ENCODE measurements at regions not wholly inside any gene's neighbourhood (a gene's known extent, or its start where the extent isn't known, plus 50 kb on each side); places are given as distances from the start of the nearest gene placed in this dataset.
A peak's percentile ranks its signal among the peaks of the same experiment; 100 is the strongest.

- Histone ChIP-seq H3K27me3 (ENCODE audit: control insufficient read depth, extremely low read depth, insufficient read depth, low read length) (no peaks in the 10 kb centered on the region), H3K9me1 (ENCODE audit: control insufficient read depth, extremely low read depth, insufficient read depth, low read length) (peaks cover 12% of the 10 kb centered on the region), H3K4me1 (ENCODE audit: control insufficient read depth, extremely low read depth, insufficient read depth, low read length) (peaks cover 97% of the 10 kb centered on the region), H3K79me2 (ENCODE audit: control insufficient read depth, insufficient read depth, low read length) (peaks cover 91% of the 10 kb centered on the region), H2AFZ (ENCODE audit: control insufficient read depth, low read length) (no peak overlapping the region), H3K36me3 (ENCODE audit: control insufficient read depth in 2 of 2, extremely low read depth in 1 of 2, insufficient read depth in 2 of 2, low read length in 2 of 2) (peaks cover 42 to 72% of the 10 kb centered on the region in 2 experiments), H3K9ac (ENCODE audit: control insufficient read depth, extremely low read depth, insufficient read depth, low read length) (peak overlapping the region; percentile 70), H3K27ac (ENCODE audit: control insufficient read depth, insufficient read depth, low read length) (peak overlapping the region; percentile 93), H3K4me2 (ENCODE audit: control insufficient read depth, extremely low read depth, insufficient read depth, low read depth, low read length) (peak overlapping the region; percentile 53), H3K9me3 (ENCODE audit: control insufficient read depth, low read depth, low read length) (no peaks in the 10 kb centered on the region), H4K20me1 (ENCODE audit: control insufficient read depth, extremely low read depth, insufficient read depth, low read length) (peaks cover 60% of the 10 kb centered on the region), H3K4me3 (ENCODE audit: control insufficient read depth in 2 of 3, extremely low read depth in 1 of 3, insufficient read depth in 2 of 3, low read depth in 1 of 3, low read length in 3 of 3) (peak overlapping the region in 1 of 3 experiments; percentile 30)
- no peak for FAIRE-seq
- dilution Hi-C loops (cut with MboI; ENCODE audit: extremely low pct_ligation_motif_present, low sequenced_read_pairs): no loop called here
- TF ChIP-seq, protein P1, sequence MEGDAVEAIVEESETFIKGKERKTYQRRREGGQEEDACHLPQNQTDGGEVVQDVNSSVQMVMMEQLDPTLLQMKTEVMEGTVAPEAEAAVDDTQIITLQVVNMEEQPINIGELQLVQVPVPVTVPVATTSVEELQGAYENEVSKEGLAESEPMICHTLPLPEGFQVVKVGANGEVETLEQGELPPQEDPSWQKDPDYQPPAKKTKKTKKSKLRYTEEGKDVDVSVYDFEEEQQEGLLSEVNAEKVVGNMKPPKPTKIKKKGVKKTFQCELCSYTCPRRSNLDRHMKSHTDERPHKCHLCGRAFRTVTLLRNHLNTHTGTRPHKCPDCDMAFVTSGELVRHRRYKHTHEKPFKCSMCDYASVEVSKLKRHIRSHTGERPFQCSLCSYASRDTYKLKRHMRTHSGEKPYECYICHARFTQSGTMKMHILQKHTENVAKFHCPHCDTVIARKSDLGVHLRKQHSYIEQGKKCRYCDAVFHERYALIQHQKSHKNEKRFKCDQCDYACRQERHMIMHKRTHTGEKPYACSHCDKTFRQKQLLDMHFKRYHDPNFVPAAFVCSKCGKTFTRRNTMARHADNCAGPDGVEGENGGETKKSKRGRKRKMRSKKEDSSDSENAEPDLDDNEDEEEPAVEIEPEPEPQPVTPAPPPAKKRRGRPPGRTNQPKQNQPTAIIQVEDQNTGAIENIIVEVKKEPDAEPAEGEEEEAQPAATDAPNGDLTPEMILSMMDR (optimal IDR thresholded peaks at IDR 0.05 in 1 of 3, IDR thresholded peaks at IDR 0.05 in 1 of 3, conservative IDR thresholded peaks at IDR 0.05 in 1 of 3; ENCODE audit: extremely low read depth in 1 of 3, insufficient read depth in 2 of 3, low read length in 3 of 3): no peak
- no peak for TF ChIP-seq EZH2 (IDR thresholded peaks at IDR 0.05; ENCODE audit: low read length)
- DNase-seq (ENCODE audit: low read depth, low spot score): no peak
Observed at GRCh38 chr7:130900471-130901076, 166.6 kb upstream of the KLF14 start.

DNA sequence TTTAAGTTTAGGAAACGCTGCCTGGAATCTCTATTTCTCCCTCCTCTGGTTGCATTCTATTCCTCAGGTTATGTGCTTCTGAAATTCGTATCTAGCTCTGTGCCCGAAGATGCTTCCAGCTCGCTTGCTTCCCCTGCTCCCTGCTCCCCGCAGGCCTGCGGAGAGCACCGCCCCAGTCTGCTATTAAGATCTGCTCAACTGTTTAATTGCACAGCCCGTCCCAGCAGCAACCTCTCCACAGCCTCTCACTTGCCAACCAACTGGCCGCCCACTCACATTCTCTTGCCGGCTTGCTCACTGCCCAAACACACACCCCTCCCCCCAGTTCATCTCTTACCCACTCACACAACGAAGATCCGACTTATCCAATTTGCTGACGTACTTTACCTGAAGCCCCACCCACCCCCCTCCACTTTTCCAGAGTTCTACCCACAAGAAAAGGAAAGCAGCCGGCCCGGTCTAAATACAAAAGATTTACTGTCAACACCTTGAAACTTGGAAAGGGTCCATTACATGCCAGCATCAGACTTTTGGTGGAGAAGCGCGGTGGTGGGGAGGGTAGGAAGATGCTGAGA lies 167.3 kb upstream of the KLF14 start:
- Histone ChIP-seq H3K36me3 (ENCODE audit: control insufficient read depth in 2 of 2, extremely low read depth in 1 of 2, insufficient read depth in 2 of 2, low read length in 2 of 2) (peaks cover 42 to 65% of the 10 kb centered on the region in 2 experiments), H3K27me3 (ENCODE audit: control insufficient read depth, extremely low read depth, insufficient read depth, low read length) (no peaks in the 10 kb centered on the region), H3K27ac (ENCODE audit: control insufficient read depth, insufficient read depth, low read length) (peak overlapping the region; percentile 93), H3K4me1 (ENCODE audit: control insufficient read depth, extremely low read depth, insufficient read depth, low read length) (peaks cover 97% of the 10 kb centered on the region), H2AFZ (ENCODE audit: control insufficient read depth, low read length) (no peak overlapping the region), H3K4me2 (ENCODE audit: control insufficient read depth, extremely low read depth, insufficient read depth, low read depth, low read length) (peak overlapping the region; percentile 65), H3K9me3 (ENCODE audit: control insufficient read depth, low read depth, low read length) (no peaks in the 10 kb centered on the region), H3K9me1 (ENCODE audit: control insufficient read depth, extremely low read depth, insufficient read depth, low read length) (peaks cover 12% of the 10 kb centered on the region), H3K9ac (ENCODE audit: control insufficient read depth, extremely low read depth, insufficient read depth, low read length) (peak overlapping the region; percentile 70), H3K79me2 (ENCODE audit: control insufficient read depth, insufficient read depth, low read length) (peaks cover 91% of the 10 kb centered on the region), H3K4me3 (ENCODE audit: control insufficient read depth in 2 of 3, extremely low read depth in 1 of 3, insufficient read depth in 2 of 3, low read depth in 1 of 3, low read length in 3 of 3) (peak overlapping the region in 2 of 3 experiments; percentile 5 to 30), H4K20me1 (ENCODE audit: control insufficient read depth, extremely low read depth, insufficient read depth, low read length) (peaks cover 53% of the 10 kb centered on the region)
- FAIRE-seq (no peak), DNase-seq (ENCODE audit: low read depth, low spot score) (no peak)
- dilution Hi-C loops (cut with MboI; ENCODE audit: extremely low pct_ligation_motif_present, low sequenced_read_pairs): no loop called here
- TF ChIP-seq, protein P1 (optimal IDR thresholded peaks at IDR 0.05 in 1 of 3, IDR thresholded peaks at IDR 0.05 in 1 of 3, conservative IDR thresholded peaks at IDR 0.05 in 1 of 3; ENCODE audit: extremely low read depth in 1 of 3, insufficient read depth in 2 of 3, low read length in 3 of 3): no peak
- TF ChIP-seq EZH2 (IDR thresholded peaks at IDR 0.05; ENCODE audit: low read length): no peak

Measured in keratinocyte (primary cell).